GM21515 (cell line): ENCODE measurements at regions not wholly inside any gene's neighbourhood (a gene's known extent, or its start where the extent isn't known, plus 50 kb on each side); places are given as distances from the start of the nearest gene placed in this dataset.

Source experiments
- ATAC-seq: cut with Tn5 transposase; IDR thresholded peaks from one replicate; pipeline ENCODE4 v1.9.1; 2021; ENCODE audit not compliant: unreplicated experiment

DNA sequence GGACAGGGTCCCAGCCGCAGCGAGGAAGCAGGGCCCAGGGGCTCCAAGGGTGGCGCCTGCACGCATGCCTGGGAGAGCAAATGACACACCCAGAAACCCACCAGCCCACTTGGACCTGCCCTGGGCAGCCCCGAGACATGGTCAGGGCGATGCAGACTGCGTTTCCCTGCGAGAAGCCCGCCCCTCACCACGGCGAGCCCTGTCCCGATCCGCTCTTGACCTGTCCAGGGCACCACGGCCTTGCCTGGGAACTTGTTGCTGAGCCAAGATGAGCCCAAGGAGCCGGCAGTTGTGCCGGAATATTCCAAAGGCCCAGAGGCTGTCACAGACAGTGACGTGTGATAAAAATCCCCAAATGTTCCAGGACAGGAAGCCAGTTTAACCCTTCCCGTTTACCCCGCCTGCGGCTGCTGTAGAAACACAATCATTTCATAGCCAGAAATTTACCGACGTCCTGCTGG lies 78.1 kb downstream of the SIK1 start:
- ATAC-seq = no peak

DNA sequence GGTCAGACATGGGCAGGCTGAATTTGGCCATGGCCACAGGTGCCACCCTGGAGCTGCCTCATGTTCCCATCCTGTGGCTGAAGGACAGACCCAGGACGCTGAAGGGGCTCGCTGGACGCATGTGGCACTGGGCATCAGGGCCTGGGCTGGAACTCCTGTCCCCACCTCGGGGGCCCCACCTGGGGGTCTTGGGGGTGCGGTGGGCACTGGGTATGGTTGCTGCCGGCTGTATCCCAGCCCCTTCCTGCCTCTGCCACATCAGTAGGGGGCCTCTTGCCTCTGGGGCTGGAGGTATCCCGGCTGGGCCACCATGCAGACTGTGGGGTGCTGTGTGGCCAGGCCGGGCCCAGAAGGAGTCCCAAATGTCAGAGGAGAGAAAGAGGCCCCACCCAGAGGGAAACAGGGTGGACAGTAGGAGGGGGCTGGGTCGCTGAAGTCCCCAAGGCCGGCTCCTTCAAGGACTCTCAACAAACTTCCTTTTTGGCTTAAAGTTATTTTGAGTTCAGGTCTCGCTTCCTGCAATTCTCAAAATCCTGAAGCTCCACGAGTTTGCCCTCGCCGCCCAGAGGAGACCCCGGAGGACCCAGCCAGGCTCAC lies 78.7 kb downstream of the SIK1 start:
- no peak for ATAC-seq

GRCh38 chr21:43347461-43348169 lies 79.3 kb downstream of the SIK1 start:
- no peak for ATAC-seq

DNA sequence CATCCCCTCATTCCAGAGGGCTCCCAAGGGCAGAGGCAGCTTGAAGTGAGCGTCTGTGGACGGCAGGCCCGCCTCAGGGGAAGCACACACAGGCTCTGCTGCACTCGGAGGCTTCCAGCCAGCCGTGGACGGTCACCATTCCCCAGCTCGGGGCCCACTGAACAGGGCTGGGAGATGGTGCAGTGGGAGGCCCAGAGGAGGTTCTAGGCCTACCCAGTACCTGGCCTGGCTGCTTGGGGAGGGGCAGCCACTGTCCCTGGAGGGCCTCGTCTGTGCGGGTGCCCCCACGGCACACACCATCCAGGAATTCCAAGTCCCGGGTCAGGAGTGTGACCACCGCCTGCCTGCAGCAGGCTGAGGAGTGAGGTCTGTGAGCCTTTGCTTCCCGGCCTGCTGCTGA lies 80.4 kb downstream of the SIK1 start:
- ATAC-seq = no peak

DNA sequence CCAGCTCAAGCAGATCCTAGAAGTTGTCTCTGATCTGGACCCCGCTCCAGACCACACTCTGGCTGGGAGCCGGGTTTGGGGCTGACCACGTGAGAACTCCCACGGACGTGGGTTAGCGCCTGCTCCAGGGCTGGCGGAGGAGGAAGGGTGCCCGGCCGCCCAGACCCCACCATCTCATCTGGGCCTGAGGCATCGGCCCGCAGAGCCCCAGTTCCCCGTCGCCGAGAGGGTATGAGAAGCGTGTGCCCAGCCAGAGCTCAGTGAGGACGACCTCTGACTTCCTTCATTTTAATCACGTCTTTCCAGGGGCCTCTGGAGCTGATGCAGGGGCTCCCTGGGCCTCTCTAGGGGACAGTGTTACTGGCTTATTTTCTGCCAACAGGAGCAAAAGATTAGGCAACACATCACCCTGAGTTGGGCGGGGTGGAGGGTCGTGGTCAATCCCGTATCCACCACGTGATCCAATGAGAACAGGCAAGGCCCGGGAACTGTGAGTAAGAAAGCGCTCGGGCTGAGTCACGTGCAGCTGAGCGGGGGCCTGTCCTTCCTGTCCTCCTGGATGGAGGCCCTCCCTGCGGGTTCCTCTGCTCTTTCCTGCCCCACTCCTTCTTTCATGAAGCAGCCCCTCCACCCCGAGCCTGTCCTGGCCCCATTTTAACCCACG lies 81.1 kb downstream of the SIK1 start:
- ATAC-seq = no peak

DNA sequence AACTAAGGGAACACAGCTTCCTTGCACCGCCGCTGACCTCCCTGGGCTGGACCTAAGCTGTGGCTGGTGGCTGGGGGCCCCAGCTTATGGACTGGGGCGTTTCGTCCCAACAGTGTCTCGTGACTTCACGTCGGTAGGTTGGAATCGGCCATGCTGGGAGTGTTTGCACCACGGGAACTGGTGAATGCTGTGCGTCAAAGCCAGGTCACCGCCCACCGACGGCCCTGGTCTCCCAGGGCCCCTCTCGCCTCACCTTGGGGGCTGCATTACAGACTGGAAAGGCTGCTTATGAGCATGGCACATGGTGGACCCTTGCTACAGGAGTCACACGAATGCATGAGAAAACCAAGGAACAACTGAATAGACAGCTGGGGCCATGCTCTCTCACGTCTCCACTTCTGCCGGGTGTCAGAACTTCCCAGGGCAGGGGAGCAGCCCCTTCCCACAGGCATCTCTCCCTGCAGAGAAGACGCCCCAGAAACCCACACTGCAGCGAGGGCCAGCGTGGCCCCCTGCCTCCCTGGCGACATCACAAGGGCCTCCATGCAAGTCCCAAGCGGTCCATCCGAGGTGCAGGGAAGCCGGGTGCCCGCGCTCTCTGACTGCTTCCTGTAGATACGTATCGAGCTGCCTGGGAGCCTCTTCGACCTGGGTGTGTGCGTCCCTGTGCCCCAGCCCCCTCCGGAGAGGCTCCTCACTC lies 81.7 kb downstream of the SIK1 start:
- ATAC-seq = no peak

DNA sequence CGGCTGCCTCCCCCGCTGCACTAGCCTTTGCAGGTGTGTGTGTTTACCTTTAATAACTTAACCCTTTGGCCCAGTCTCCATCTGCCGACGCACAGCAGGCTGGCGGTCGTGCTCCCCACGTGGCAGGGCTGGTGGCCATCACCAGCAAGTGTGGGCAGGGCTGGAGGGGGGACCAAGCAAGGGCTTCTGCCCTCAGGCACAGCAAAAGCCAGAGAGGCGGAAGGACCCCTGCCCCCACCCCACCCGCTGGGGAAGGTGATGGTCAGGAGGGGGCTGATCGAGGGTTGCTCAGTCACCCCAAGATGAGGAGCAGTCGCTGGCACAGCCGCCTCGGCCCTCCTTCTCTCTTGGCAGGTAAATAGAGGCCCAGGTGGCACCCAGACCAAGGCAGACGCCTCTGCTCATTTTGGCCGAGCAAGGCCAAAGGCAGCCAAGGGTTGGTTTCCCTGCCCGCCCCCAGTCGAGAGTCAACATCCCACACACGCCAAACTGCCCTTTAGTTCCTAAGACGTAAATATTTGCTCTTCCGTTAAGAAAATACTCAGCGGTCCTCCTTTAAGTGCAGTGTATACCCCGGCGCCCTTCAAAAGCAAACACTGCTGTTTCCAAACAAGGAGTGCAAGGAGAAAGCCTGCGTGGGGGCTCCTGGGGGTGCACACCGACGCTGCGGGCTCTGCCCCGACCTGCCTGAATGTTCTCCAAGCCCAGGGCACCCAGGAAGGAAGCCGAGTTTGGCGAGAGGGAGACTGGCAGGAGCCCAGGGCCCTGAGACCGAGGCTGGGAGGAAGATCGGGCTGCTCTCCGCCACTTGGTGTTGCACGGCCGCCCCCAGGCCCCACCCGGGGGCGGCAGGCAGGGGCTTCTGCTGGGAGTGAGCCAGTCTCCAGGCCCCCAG lies 82.7 kb downstream of the SIK1 start:
- ATAC-seq = no peak

GRCh38 chr21:43343095-43343991 lies 83.6 kb downstream of the SIK1 start:
- ATAC-seq = no peak

- no peak for ATAC-seq
Observed at GRCh38 chr21:43342301-43342881, 84.5 kb downstream of the SIK1 start.

GRCh38 chr21:43341378-43342161 lies 85.4 kb downstream of the SIK1 start:
- no peak for ATAC-seq

- ATAC-seq = no peak
Observed at GRCh38 chr21:43340491-43341377, 86.2 kb downstream of the SIK1 start.

GRCh38 chr21:43339668-43340067 lies 87.3 kb downstream of the SIK1 start:
- no peak for ATAC-seq

GRCh38 chr21:43338951-43339350 lies 88.0 kb downstream of the SIK1 start:
- ATAC-seq = no peak

DNA sequence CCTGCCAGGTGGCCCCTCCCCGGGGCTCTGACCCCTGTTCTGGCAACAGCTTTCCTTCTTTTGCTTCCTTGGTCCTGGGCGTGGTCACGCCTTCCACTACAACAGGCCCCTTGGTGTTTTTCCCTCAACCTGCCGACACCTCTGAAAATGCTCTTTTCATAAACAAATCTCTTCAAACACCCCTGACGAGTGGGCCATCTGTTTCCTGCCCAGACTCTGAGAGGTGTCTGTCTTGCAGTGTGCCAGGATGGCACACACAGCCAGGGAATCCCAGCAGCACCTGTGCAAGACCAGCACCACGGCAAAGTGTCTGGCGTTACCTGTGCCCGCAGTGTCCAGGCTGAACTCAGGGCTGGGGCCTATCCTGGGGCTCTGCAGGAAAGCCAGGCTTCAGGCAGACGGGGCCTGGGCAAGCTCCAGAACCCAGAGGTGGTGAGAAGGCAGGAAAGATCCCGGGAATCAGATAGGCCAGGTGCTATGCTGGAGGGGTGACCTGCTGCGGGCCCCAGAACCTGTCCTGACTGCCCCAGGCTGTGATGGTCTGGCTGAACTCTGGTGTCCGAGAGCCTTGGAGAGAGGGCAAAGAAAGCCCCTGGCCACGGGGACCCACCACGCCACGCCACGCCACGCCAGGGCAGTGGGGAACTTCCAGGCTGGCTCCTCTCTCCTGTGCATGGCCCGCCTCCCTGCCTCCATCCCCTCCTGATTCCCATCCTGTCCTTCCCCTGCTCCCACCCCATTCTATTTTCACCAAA lies 88.9 kb downstream of the SIK1 start:
- no peak for ATAC-seq

DNA sequence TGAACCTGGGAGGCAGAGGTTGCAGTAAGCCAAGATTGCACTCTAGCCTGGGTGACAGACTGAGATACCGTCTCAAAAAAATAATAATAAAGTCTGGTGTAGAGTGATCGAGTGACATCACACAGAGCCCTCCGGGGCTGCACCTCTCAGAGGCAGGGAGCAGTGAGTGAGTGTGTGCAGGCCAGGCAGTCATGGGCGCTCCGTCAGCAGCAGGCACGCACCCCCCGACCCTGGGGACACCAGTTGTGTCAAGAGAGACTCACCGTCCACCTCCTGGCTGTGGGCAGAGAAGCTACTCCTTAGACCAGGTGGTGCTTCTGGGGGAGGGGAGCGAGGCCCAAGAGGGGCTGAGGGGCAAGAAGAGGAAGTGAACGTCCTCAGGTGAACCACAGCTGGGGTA lies 91.8 kb downstream of the SIK1 start:
- ATAC-seq = no peak

- no peak for ATAC-seq
Observed at GRCh38 chr21:43334214-43334958, 92.5 kb downstream of the SIK1 start.
